IMR-90 (cell line): ENCODE measurements at regions not wholly inside any gene's neighbourhood (a gene's known extent, or its start where the extent isn't known, plus 50 kb on each side); places are given as distances from the start of the nearest gene placed in this dataset.

ENCODE experiments used
- ATAC-seq: fragments of 200-7000 bp; cut with Tn5 transposase; 2 replicates; pipeline ENCODE4 v1.9.1; 2020; ENCODE audit warnings: low read depth, mild to moderate bottlenecking, moderate library complexity
- BruUV-seq: library from RNA; stranded (reverse); fragments of 400-500 nt; replicated peaks from 2 replicates; lab custom pipeline; 2021; lab: Mats Ljungman, UMichigan
- CTCF ChIA-PET: fragments of 300-600 bp; formaldehyde crosslinking; extraction: SDS; loops from one replicate; lab custom pipeline; 2021; ENCODE audit warnings: antibody characterized with exemption; lab: Yijun Ruan, JAX
- POLR2A ChIA-PET: fragments of 300-600 bp; sonication (Branson Sonifier 250); formaldehyde crosslinking; loops from one replicate; lab custom pipeline; 2022; ENCODE audit warnings: antibody characterized with exemption; ENCODE audit not compliant: unreplicated experiment; lab: Charles Lee
- DNase-seq: peaks from one replicate; pipeline ENCODE4 v3.0.0; 2013
- H2AFZ ChIP-seq: replicated peaks from 2 replicates; pipeline ENCODE3; 2013; ENCODE audit warnings: low read length, mild to moderate bottlenecking; ENCODE audit not compliant: poor library complexity
- H2AK5ac ChIP-seq: 2 replicates; pipeline ENCODE4 v1.6.1; 2013; ENCODE audit warnings: low read depth, low read length, inconsistent platforms
- H2AK9ac ChIP-seq: replicated peaks from 2 replicates; pipeline ENCODE3; 2013; ENCODE audit warnings: mild to moderate bottlenecking, low read depth, low read length, moderate library complexity; ENCODE audit not compliant: poor library complexity
- H2BK120ac ChIP-seq: 2 replicates; pipeline ENCODE4 v1.6.1; 2013; ENCODE audit warnings: low read depth, low read length, inconsistent platforms
- H2BK15ac ChIP-seq: 3 replicates; pipeline ENCODE4 v1.6.1; 2013; ENCODE audit warnings: low read depth, low read length, inconsistent platforms
- H2BK20ac ChIP-seq: 2 replicates; pipeline ENCODE4 v1.6.1; 2013; ENCODE audit warnings: low read depth, mild to moderate bottlenecking, inconsistent platforms, low read length, moderate library complexity
- H2BK5ac ChIP-seq: 2 replicates; pipeline ENCODE4 v1.6.1; 2013; ENCODE audit warnings: mild to moderate bottlenecking, low read depth, low read length, inconsistent platforms; ENCODE audit not compliant: poor library complexity, severe bottlenecking
- H3K14ac ChIP-seq: replicated peaks from 2 replicates; pipeline ENCODE4 v1.6.1; 2013; ENCODE audit warnings: low read depth, low read length, inconsistent platforms
- H3K18ac ChIP-seq: 2 replicates; pipeline ENCODE4 v1.6.1; 2013; ENCODE audit warnings: low read depth, low read length, control low read depth
- H3K23ac ChIP-seq: 2 replicates; pipeline ENCODE4 v1.6.1; 2013; ENCODE audit warnings: low read depth, low read length, inconsistent platforms
- H3K27ac ChIP-seq: 2 replicates; pipeline ENCODE4 v1.5.1; 2013; ENCODE audit warnings: mild to moderate bottlenecking, control low read depth, low read length; ENCODE audit not compliant: insufficient read depth
- H3K27me3 ChIP-seq: 2 replicates; pipeline ENCODE4 v1.6.1; 2013; ENCODE audit warnings: low read length; ENCODE audit not compliant: control insufficient read depth, insufficient read depth
- H3K36me3 ChIP-seq: 2 replicates; pipeline ENCODE4 v1.6.1; 2013; ENCODE audit warnings: low read length, mixed read lengths; ENCODE audit not compliant: control insufficient read depth, insufficient read depth
- H3K4ac ChIP-seq: 2 replicates; pipeline ENCODE4 v1.6.1; 2013; ENCODE audit warnings: low read depth, low read length, inconsistent platforms
- H3K4me1 ChIP-seq: 2 replicates; pipeline ENCODE4 v1.6.1; 2013; ENCODE audit warnings: low read length, mixed read lengths; ENCODE audit not compliant: control insufficient read depth, insufficient read depth
- H3K4me2 ChIP-seq: 2 replicates; pipeline ENCODE4 v1.6.1; 2013; ENCODE audit warnings: low read depth, mild to moderate bottlenecking, control low read depth, low read length, moderate library complexity
- H3K4me3 ChIP-seq: 2 replicates; pipeline ENCODE4 v1.5.1; 2013; ENCODE audit warnings: low read depth, mild to moderate bottlenecking, control low read depth, low read length, moderate library complexity; ENCODE audit not compliant: insufficient read depth
- H3K56ac ChIP-seq: 2 replicates; pipeline ENCODE4 v1.6.1; 2013; ENCODE audit warnings: low read length, inconsistent platforms; ENCODE audit not compliant: insufficient read depth; ENCODE audit errors: extremely low read depth
- H3K79me1 ChIP-seq, 2 experiments: 2 replicates each; pipeline ENCODE4 v1.6.1; 2013; ENCODE audit warnings: low read length in 2 of 2, inconsistent platforms in 1 of 2, low read depth in 1 of 2
- H3K9ac ChIP-seq: 2 replicates; pipeline ENCODE4 v1.6.1; 2013; ENCODE audit warnings: low read depth, low read length, control low read depth
- H3K9me1 ChIP-seq: 2 replicates; pipeline ENCODE4 v1.6.1; 2013; ENCODE audit warnings: low read length, inconsistent platforms; ENCODE audit not compliant: insufficient read depth
- H3K9me3 ChIP-seq: 2 replicates; pipeline ENCODE4 v1.6.1; 2013; ENCODE audit warnings: low read length; ENCODE audit not compliant: control insufficient read depth, insufficient read depth
- H4K20me1 ChIP-seq: 2 replicates; pipeline ENCODE4 v1.6.1; 2013; ENCODE audit warnings: low read length, inconsistent platforms; ENCODE audit not compliant: insufficient read depth
- H4K5ac ChIP-seq: 2 replicates; pipeline ENCODE4 v1.6.1; 2013; ENCODE audit warnings: mild to moderate bottlenecking, low read depth, low read length, control low read depth
- H4K8ac ChIP-seq, 2 experiments: 2 replicates each; pipeline ENCODE4 v1.6.1; 2013; ENCODE audit warnings: low read depth in 2 of 2, low read length in 2 of 2, control low read depth in 1 of 2, inconsistent platforms in 1 of 2
- H4K91ac ChIP-seq: 2 replicates; pipeline ENCODE4 v1.6.1; 2013; ENCODE audit warnings: low read depth, low read length, inconsistent platforms; ENCODE audit not compliant: insufficient read depth
- BHLHE40 ChIP-seq: fragments of 150-350 bp; IDR thresholded peaks from 2 replicates; pipeline ENCODE4 v1.6.1; 2016; ENCODE audit warnings: mild to moderate bottlenecking, low read depth, low read length
- CEBPB ChIP-seq: IDR thresholded peaks from 2 replicates; pipeline ENCODE4 v1.6.1; 2012; ENCODE audit warnings: low read depth, low read length, improper control_type of control experiment
- CHD1 ChIP-seq: IDR thresholded peaks from 2 replicates; pipeline ENCODE4 v1.6.1; 2012; ENCODE audit warnings: low read depth, low read length, improper control_type of control experiment
- FOS ChIP-seq: fragments of 150-350 bp; IDR thresholded peaks from 2 replicates; pipeline ENCODE4 v1.6.1; 2016; ENCODE audit warnings: low read depth, low read length
- MAFK ChIP-seq: IDR thresholded peaks from 2 replicates; pipeline ENCODE4 v1.6.1; 2012; ENCODE audit warnings: low read depth, low read length, improper control_type of control experiment
- MAZ ChIP-seq: IDR thresholded peaks from 2 replicates; pipeline ENCODE4 v1.6.1; 2012; ENCODE audit warnings: low read depth, mild to moderate bottlenecking, low read length, improper control_type of control experiment, moderate library complexity, borderline replicate concordance
- MXI1 ChIP-seq: IDR thresholded peaks from 2 replicates; pipeline ENCODE4 v1.6.1; 2012; ENCODE audit warnings: low read depth, mild to moderate bottlenecking, low read length, moderate library complexity, borderline replicate concordance
- NFE2L2 ChIP-seq: fragments of 150-350 bp; IDR thresholded peaks from 2 replicates; pipeline ENCODE4 v1.6.1; 2016; ENCODE audit warnings: low read depth, mild to moderate bottlenecking, low read length
- POLR2A ChIP-seq: IDR thresholded peaks from 2 replicates; pipeline ENCODE4 v1.6.1; 2012; ENCODE audit warnings: mild to moderate bottlenecking, low read depth, low read length
- RAD21 ChIP-seq: IDR thresholded peaks from 2 replicates; pipeline ENCODE4 v1.6.1; 2012; ENCODE audit warnings: low read length, improper control_type of control experiment
- RCOR1 ChIP-seq: IDR thresholded peaks from 2 replicates; pipeline ENCODE4 v1.6.1; 2012; ENCODE audit warnings: mild to moderate bottlenecking, low read length, improper control_type of control experiment; ENCODE audit not compliant: insufficient replicate concordance
- RFX5 ChIP-seq: IDR thresholded peaks from 2 replicates; pipeline ENCODE4 v1.8.0; 2012; ENCODE audit warnings: low read depth, mild to moderate bottlenecking, low read length, moderate library complexity
- SMC3 ChIP-seq: fragments of 150-350 bp; IDR thresholded peaks from 2 replicates; pipeline ENCODE4 v1.6.1; 2016; ENCODE audit warnings: low read depth, mild to moderate bottlenecking, antibody characterized with exemption, low read length, moderate library complexity
- WGBS, 2 experiments: methylation state at CpG; one replicate each; pipeline versions ENCODE4 v1.1.5 to v1.1.7; 2013; ENCODE audit warnings: missing lambda C conversion rate in 2 of 2; ENCODE audit not compliant: insufficient read length in 1 of 2; ENCODE audit errors: extremely low coverage in 2 of 2; 5-methylcytosine and 5-hydroxymethylcytosine counted together
- dilution Hi-C: fragments of 300-500 bp; cut with HindIII; formaldehyde crosslinking; loops from one replicate; pipeline ENCODE4 v1.14.3; 2018; ENCODE audit warnings: low sequenced_read_pairs; ENCODE audit not compliant: unreplicated experiment
- in situ Hi-C: fragments of 300-500 bp; cut with MboI; formaldehyde crosslinking; loops from 3 replicates; pipeline ENCODE4 v1.14.3; 2019; ENCODE audit warnings: low sequenced_read_pairs, inconsistent platforms, mixed read lengths
- intact Hi-C: fragments of 100-400 bp; cut with micrococcal nuclease; formaldehyde crosslinking; loops from 2 replicates; pipeline ENCODE4 v1.10.0; 2022
- TF ChIP-seq, protein P1 (sequence below): fragments of 150-350 bp; IDR thresholded peaks from 2 replicates; pipeline ENCODE4 v1.6.1; 2017; ENCODE audit warnings: mild to moderate bottlenecking, antibody characterized with exemption, low read length, low read depth
- TF ChIP-seq, protein P2 (sequence below): fragments of 150-350 bp; IDR thresholded peaks from 2 replicates; pipeline ENCODE4 v1.6.1; 2016; ENCODE audit warnings: low read depth, mild to moderate bottlenecking, low read length, moderate library complexity, borderline replicate concordance
- TF ChIP-seq, protein P3 (sequence below): conservative IDR thresholded peaks from 2 replicates; pipeline ENCODE4 v1.5.1; 2012; ENCODE audit warnings: mild to moderate bottlenecking, low read depth, low read length, improper control_type of control experiment

DNA sequence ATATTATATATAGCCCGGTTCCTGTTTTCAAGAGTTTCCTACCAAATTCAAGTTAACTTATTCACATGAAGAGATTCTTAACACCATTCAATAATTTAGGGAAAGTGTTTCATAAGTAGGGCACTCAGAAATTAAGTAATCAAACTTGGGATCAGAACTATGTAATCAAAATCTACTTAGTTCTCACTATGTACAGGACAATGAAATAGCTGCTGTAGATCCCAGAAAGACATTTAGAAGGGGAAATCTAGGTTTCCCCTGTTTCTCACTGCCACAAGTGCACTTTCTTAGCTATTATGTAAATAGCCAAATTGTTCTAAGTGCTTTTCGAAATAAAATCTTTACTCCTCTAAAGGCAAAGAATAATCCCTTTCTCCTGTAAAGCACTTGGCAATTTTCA is 493.6 kb upstream of the SETBP1 start:
- Histone ChIP-seq H3K14ac (no peak overlapping the region), H2BK5ac (no peak overlapping the region), H2AK9ac (no peak overlapping the region), H2AK5ac (no peak overlapping the region), H4K8ac (no peak overlapping the region), H3K9me3 (no peaks in the 10 kb centered on the region), H3K23ac (no peak overlapping the region), H2BK15ac (no peak overlapping the region), H3K4ac (no peak overlapping the region), H3K79me1 (no peaks in the 10 kb centered on the region), H4K91ac (no peak overlapping the region), H3K4me3 (no peak overlapping the region), H3K18ac (no peak overlapping the region), H3K4me2 (no peak overlapping the region), H2BK20ac (no peak overlapping the region), H4K5ac (no peak overlapping the region), H3K9me1 (no peaks in the 10 kb centered on the region), H3K9ac (no peak overlapping the region), H2BK120ac (no peak overlapping the region), H4K20me1 (no peaks in the 10 kb centered on the region), H3K27me3 (no peaks in the 10 kb centered on the region), H3K36me3 (no peaks in the 10 kb centered on the region), H3K56ac (no peak overlapping the region), H2AFZ (no peak overlapping the region), H3K4me1 (no peaks in the 10 kb centered on the region), H3K27ac (no peak overlapping the region)
- BruUV-seq, result no TSS peak
- WGBS, 2 experiments, result no CpG with 5 or more reads among the region's 2 CpGs
- dilution Hi-C loops (no loop called here), in situ Hi-C loops (no loop called here), intact Hi-C loops (no loop called here)
- ATAC-seq, result no peak
- TF ChIP-seq MAFK (no peak), POLR2A (no peak), RAD21 (no peak), RCOR1 (no peak), MAZ (no peak), MXI1 (no peak), SMC3 (no peak), RFX5 (no peak), FOS (no peak), CHD1 (no peak), BHLHE40 (no peak), CEBPB (no peak), NFE2L2 (no peak)
- TF ChIP-seq, protein P1, sequence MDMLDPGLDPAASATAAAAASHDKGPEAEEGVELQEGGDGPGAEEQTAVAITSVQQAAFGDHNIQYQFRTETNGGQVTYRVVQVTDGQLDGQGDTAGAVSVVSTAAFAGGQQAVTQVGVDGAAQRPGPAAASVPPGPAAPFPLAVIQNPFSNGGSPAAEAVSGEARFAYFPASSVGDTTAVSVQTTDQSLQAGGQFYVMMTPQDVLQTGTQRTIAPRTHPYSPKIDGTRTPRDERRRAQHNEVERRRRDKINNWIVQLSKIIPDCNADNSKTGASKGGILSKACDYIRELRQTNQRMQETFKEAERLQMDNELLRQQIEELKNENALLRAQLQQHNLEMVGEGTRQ, result no peak
- TF ChIP-seq, protein P2, sequence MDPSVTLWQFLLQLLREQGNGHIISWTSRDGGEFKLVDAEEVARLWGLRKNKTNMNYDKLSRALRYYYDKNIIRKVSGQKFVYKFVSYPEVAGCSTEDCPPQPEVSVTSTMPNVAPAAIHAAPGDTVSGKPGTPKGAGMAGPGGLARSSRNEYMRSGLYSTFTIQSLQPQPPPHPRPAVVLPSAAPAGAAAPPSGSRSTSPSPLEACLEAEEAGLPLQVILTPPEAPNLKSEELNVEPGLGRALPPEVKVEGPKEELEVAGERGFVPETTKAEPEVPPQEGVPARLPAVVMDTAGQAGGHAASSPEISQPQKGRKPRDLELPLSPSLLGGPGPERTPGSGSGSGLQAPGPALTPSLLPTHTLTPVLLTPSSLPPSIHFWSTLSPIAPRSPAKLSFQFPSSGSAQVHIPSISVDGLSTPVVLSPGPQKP, result no peak
- TF ChIP-seq, protein P3, sequence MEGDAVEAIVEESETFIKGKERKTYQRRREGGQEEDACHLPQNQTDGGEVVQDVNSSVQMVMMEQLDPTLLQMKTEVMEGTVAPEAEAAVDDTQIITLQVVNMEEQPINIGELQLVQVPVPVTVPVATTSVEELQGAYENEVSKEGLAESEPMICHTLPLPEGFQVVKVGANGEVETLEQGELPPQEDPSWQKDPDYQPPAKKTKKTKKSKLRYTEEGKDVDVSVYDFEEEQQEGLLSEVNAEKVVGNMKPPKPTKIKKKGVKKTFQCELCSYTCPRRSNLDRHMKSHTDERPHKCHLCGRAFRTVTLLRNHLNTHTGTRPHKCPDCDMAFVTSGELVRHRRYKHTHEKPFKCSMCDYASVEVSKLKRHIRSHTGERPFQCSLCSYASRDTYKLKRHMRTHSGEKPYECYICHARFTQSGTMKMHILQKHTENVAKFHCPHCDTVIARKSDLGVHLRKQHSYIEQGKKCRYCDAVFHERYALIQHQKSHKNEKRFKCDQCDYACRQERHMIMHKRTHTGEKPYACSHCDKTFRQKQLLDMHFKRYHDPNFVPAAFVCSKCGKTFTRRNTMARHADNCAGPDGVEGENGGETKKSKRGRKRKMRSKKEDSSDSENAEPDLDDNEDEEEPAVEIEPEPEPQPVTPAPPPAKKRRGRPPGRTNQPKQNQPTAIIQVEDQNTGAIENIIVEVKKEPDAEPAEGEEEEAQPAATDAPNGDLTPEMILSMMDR, result no peak
- no peak for DNase-seq
- ChIA-PET POLR2A (no interaction called here), CTCF (no interaction called here)
